ENCODE measurements at regions not wholly inside any gene's neighbourhood (a gene's known extent, or its start where the extent isn't known, plus 50 kb on each side); places are given as distances from the start of the nearest gene placed in this dataset.

- Histone ChIP-seq H2AFZ (no peak overlapping the region), H3K4me3 (no peak overlapping the region), H3K27ac (no peak overlapping the region), H3K79me2 (no peaks in the 10 kb centered on the region), H3K4me2 (no peak overlapping the region), H4K20me1 (ENCODE audit: insufficient read depth, poor library complexity, severe bottlenecking) (no peaks in the 10 kb centered on the region), H3K9me2 (replicated peaks; ENCODE audit: insufficient read depth) (no peaks in the 10 kb centered on the region), H3K9me3 (ENCODE audit: low read depth) (no peaks in the 10 kb centered on the region), H3K27me3 (no peaks in the 10 kb centered on the region), H3K36me3 (replicated peaks; ENCODE audit: insufficient read depth, low read depth) (no peaks in the 10 kb centered on the region), H3K4me1 (ENCODE audit: insufficient read depth) (no peaks in the 10 kb centered on the region)
- no peak for TF ChIP-seq EZH2 (IDR thresholded peaks at IDR 0.05; ENCODE audit: borderline replicate concordance)
- no peak for TF ChIP-seq CTCF (IDR thresholded peaks at IDR 0.05; ENCODE audit: poor library complexity)
- no peak for TF ChIP-seq EZH2phosphoT487 (IDR thresholded peaks at IDR 0.05; ENCODE audit: low read depth, severe bottlenecking, unreplicated experiment)
- no peak for DNase-seq (ENCODE audit: low spot score)
- WGBS (ENCODE audit: low lambda C conversion rate, missing lambda C conversion rate), result 80% methylated on average over 7 of the region's 7 CpGs
Measured at GRCh38 chr14:86902176-86902950, 1090.6 kb downstream of the GALC start.

- H4K20me1 ChIP-seq (ENCODE audit: insufficient read depth, poor library complexity, severe bottlenecking), result no peaks in the 10 kb centered on the region
- no peak for DNase-seq (ENCODE audit: low spot score)
- H2AFZ ChIP-seq, result no peak overlapping the region
- H3K4me3 ChIP-seq, result no peak overlapping the region
- no peaks in the 10 kb centered on the region for H3K4me1 ChIP-seq (ENCODE audit: insufficient read depth)
- H3K9me2 ChIP-seq (replicated peaks; ENCODE audit: insufficient read depth), result no peaks in the 10 kb centered on the region
- TF ChIP-seq EZH2 (IDR thresholded peaks at IDR 0.05; ENCODE audit: borderline replicate concordance) (no peak), CTCF (IDR thresholded peaks at IDR 0.05; ENCODE audit: poor library complexity) (no peak), EZH2phosphoT487 (IDR thresholded peaks at IDR 0.05; ENCODE audit: low read depth, severe bottlenecking, unreplicated experiment) (no peak)
- no peaks in the 10 kb centered on the region for H3K36me3 ChIP-seq (replicated peaks; ENCODE audit: insufficient read depth, low read depth)
- WGBS (ENCODE audit: low lambda C conversion rate, missing lambda C conversion rate), result 70% methylated on average over 4 of the region's 4 CpGs
- no peaks in the 10 kb centered on the region for H3K79me2 ChIP-seq
- H3K27ac ChIP-seq, result no peak overlapping the region
- H3K27me3 ChIP-seq, result no peaks in the 10 kb centered on the region
- H3K9me3 ChIP-seq (ENCODE audit: low read depth), result no peaks in the 10 kb centered on the region
- no peak overlapping the region for H3K4me2 ChIP-seq
Measured at GRCh38 chr14:86897704-86898513, 1095.1 kb downstream of the GALC start.

- DNase-seq (ENCODE audit: low spot score), result no peak
- Histone ChIP-seq H3K4me2 (no peak overlapping the region), H2AFZ (no peak overlapping the region), H3K27me3 (no peaks in the 10 kb centered on the region), H3K4me1 (ENCODE audit: insufficient read depth) (no peaks in the 10 kb centered on the region), H3K27ac (no peak overlapping the region), H3K9me2 (replicated peaks; ENCODE audit: insufficient read depth) (no peaks in the 10 kb centered on the region), H3K36me3 (replicated peaks; ENCODE audit: insufficient read depth, low read depth) (no peaks in the 10 kb centered on the region), H4K20me1 (ENCODE audit: insufficient read depth, poor library complexity, severe bottlenecking) (no peaks in the 10 kb centered on the region), H3K4me3 (no peak overlapping the region), H3K79me2 (no peaks in the 10 kb centered on the region), H3K9me3 (ENCODE audit: low read depth) (no peaks in the 10 kb centered on the region)
- no peak for TF ChIP-seq CTCF (IDR thresholded peaks at IDR 0.05; ENCODE audit: poor library complexity)
- TF ChIP-seq EZH2phosphoT487 (IDR thresholded peaks at IDR 0.05; ENCODE audit: low read depth, severe bottlenecking, unreplicated experiment), result no peak
- TF ChIP-seq EZH2 (IDR thresholded peaks at IDR 0.05; ENCODE audit: borderline replicate concordance), result no peak
Measured at GRCh38 chr14:86897224-86897623, 1095.8 kb downstream of the GALC start.

All from hepatocyte (in vitro differentiated cells).